GM21576 (cell line): ENCODE measurements at regions not wholly inside any gene's neighbourhood (a gene's known extent, or its start where the extent isn't known, plus 50 kb on each side); places are given as distances from the start of the nearest gene placed in this dataset.
"Not testable (repeated sequence)": the region's sequence is repeated elsewhere in the genome, so short reads cannot be mapped to it uniquely, and the experiment has no call there.

Experiments
- ATAC-seq: cut with Tn5 transposase; IDR thresholded peaks from one replicate; pipeline ENCODE4 v1.9.1; 2021; ENCODE audit warnings: mild to moderate bottlenecking, moderate library complexity; ENCODE audit not compliant: unreplicated experiment

DNA sequence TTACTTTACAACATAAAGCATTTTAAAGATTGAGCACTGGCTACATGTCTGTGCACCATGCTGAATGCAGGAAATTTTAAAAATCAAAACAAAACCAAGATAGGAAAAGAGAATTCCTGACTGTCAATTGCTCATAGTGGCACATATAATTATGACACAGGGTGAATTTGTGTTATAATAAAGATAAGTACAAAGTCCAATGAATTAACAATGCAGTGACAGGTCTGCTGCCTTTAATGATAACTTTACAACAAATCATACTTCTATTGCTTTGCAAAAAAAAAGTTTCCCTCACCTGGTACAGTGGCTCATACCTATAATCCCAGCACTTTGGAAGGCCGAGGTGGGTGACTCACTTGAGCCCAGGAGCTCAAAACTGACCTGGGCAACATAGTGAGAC is 93.8 kb upstream of the OSBPL8 start:
- ATAC-seq: no peak

GRCh38 chr12:76664731-76665130 is 99.2 kb upstream of the ZDHHC17 start:
- ATAC-seq: no peak

DNA sequence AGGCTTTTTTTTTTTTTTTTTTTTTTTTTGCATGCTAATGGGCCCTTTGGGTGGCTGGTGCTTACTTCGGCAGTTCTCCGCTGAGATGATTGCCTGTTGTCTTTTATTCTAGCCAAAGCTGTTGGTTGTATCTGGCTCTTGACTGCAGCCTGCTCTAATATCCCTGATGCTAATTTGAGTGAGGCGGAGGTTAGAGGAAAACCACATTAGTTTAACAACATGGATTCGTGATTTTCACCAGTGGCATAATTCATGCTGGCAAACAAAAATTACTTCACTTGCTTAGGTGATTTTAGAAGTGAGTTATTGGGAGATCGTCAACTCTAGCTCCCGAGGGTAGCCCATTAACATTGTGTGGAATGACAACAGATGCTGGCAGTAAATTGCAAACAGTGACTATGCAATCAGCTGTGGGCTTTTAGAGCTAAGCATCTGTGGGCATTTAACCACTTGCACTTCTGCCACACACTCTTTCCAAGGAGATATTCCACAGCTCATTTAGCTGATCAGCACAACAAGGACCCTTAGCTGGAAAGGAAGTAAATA is 97.6 kb upstream of the ZDHHC17 start:
- ATAC-seq: no peak

DNA sequence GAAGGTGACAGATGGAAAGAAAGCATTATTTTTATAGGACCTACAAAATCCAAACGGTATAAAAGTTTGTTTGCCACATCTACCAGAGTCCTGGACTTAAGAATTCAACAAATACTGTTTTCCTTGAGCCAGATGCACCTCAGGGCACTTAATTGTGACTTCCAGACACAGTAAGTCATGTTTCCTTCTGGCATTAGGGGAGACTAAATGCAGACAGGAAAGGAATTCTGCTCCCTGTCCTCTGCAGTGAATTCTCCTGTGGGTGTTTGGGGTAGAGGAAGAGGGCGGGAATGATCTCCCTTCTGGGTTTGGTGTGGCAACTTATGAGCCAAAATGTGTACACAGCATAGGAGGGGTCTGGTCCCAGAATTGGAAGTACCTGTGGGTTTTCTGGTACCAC is 93.9 kb upstream of the ZDHHC17 start:
- ATAC-seq: no peak

DNA sequence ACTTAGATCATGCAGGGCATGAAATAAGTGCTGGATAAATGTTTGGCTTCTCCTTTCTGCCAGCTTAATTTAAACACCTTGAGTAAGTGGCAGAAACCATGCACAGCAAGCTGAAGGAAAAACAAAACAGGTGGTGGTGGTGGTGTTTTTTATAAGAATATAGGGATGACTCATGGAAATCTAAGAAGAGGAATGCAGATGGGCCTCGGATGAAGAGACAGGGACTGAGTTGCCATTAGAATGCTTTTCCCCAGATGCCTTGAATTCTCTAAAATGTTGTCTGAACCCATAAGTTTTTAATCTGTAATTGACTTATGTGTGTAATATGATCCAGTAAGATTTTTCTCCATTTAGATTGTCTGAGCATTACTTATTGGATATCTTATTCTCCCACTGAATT is 93.1 kb upstream of the ZDHHC17 start:
- no peak for ATAC-seq

- ATAC-seq: no peak
Observed at GRCh38 chr12:76674669-76675315, 89.1 kb upstream of the ZDHHC17 start.

DNA sequence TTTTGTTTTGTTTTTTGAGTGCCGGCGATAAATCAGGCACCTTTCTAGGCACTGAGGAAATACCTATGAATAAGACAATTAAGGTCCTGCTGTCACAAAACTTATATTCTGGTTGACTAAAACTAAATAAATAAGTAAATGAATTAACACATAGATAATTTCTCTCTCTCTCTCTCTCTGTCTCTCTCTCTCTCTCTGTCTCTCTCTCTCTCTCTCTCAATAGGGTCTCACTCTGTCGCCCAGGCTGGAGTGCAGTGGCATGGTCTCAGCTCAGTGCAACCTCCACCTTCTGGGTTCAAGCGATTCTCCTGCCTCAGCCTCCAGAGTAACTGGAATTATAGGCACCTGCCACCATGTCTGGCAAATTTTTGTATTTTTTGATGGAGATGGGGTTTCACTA is 87.7 kb upstream of the ZDHHC17 start:
- not testable (repeated sequence) for ATAC-seq

DNA sequence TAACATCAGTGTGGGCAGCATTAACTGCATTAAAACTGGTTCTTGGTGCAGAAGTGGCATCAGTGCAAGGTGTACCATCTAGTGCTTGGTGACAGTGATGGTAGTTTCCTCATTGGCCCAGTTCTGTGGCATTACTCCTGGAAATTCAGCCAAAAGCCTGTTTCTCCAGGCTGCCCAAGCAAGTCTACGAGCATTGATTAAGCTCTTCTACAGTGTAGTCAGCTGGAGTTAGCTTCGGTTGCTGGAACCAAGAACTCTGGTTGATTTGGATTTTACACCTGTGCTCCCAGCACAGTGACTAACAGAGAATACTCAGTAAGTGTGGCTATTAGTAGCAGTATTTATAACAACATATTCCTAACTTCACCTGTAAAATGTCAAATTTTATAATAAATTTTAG is 84.9 kb upstream of the ZDHHC17 start:
- no peak for ATAC-seq

- ATAC-seq: no peak
Observed at GRCh38 chr12:76679778-76680177, 84.1 kb upstream of the ZDHHC17 start.

GRCh38 chr12:76680940-76681339 is 83.0 kb upstream of the ZDHHC17 start:
- ATAC-seq: no peak

DNA sequence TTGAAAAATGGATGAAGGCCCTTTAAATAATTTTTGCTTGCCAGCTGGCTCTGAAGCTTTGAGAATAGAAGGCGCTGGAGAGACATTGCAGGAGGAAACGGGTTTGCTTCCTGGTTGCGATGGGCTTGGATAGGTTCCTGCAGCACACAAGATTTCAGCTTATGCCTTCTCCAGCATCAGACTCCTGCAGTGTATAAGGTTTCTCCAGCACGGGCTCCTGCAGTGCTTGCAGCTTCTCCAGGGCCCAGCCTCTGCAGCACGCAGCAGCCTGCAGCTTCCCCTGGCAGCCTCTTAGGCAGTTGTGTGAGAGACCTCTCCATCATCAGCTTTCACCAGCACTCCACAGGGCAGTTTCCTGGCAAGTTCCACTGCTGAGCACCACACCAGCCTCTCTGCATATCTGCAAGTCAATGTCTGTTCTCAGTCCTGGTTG is 78.7 kb upstream of the ZDHHC17 start:
- no peak for ATAC-seq

- no peak for ATAC-seq
Observed at GRCh38 chr12:76687981-76688380, 75.9 kb upstream of the ZDHHC17 start.

- ATAC-seq: no peak
Observed at GRCh38 chr12:76688631-76689030, 75.3 kb upstream of the ZDHHC17 start.

- no peak for ATAC-seq
Observed at GRCh38 chr12:76690921-76691700, 72.8 kb upstream of the ZDHHC17 start.

- ATAC-seq: no peak
Observed at GRCh38 chr12:76692846-76693245, 71.1 kb upstream of the ZDHHC17 start.

- ATAC-seq: no peak
Observed at GRCh38 chr12:76694369-76694768, 69.5 kb upstream of the ZDHHC17 start.

DNA sequence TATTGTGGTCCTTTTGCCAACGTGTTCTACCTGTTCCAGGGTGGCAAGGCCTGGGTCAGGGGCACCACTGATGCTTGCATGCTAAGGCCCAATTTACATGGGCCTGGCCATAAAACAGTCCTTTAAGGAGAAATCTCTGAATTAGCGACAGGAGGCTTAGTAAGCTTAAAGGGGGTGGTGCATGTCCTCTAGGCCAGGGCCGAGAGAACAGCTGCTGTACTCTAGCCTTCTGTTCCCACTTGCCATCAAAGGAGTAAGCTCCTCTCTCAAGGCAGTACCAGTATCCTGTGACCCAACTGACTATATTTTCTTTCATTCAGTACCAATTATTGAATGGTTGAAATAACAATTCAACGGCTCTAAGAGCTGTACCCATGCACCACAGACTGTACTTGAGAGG is 67.7 kb upstream of the ZDHHC17 start:
- ATAC-seq: no peak

DNA sequence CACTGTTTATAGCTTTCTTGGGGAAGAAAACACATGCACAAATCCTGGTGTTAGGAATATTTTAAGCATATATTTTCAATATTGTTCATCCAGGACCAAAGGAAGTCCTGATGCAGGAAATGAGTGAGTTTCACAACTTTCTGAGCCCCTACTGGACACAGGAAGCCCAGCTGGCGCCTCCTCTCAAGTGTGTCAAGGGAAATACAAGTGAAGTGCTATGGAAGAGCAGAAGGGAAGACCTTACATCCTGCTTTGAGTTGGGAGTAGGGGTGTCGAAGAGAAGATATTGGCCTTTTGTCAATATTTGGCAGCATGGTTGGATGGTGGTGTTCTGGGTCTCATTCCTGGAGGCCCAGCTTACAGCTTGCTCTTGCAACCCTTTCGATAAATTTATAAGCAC is 66.1 kb upstream of the ZDHHC17 start:
- ATAC-seq: no peak

- ATAC-seq: no peak
Observed at GRCh38 chr12:76698316-76698715, 65.6 kb upstream of the ZDHHC17 start.

DNA sequence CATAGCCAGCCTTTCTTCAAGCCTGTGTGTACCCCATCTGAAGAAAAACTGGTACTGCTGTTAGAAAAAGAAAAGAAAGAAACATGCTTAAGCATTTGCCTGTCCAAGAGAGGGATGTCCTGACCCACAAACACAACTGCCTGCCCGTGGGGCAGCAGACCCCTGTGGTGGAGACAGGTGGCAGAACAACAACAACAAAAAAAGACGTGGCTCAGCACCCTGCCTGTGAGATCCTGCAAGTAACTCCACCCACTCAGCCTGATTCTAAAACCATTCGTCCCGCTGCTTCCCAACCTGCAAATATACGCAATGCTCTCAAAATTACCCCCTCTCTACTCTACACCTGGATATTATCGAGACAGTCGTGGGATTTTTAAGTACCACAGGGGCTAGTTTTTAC is 64.9 kb upstream of the ZDHHC17 start:
- no peak for ATAC-seq

- no peak for ATAC-seq
Observed at GRCh38 chr12:76701690-76702089, 62.2 kb upstream of the ZDHHC17 start.

DNA sequence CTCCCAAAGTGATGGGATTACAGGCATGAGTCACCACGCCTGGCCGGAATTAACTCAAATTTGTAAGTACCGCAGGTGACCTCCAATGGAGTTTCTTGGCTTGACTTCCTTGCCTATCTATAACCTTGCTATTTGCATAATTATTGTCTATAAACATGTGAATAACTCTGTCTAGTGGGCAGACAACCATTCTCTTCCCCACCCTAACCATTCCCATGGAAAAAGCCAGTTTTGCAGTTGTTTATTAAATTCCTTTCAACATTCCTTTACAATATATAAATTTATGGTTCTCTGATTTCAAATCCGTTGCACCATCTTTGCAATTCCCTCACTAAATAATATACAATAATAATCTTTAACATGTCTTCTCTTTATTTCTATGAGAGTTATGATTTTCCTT is 61.0 kb upstream of the ZDHHC17 start:
- no peak for ATAC-seq
